GM12891 (cell line): ENCODE measurements at regions not wholly inside any gene's neighbourhood (a gene's known extent, or its start where the extent isn't known, plus 50 kb on each side); places are given as distances from the start of the nearest gene placed in this dataset.

Experiments
- POLR2A ChIP-seq: IDR thresholded peaks from 2 replicates; pipeline ENCODE4 v1.6.1; 2011; ENCODE audit warnings: low read depth, low read length, control low read depth
- POLR2AphosphoS5 ChIP-seq: IDR thresholded peaks from 2 replicates; pipeline ENCODE4 v1.6.1; 2011; ENCODE audit warnings: low read depth, low read length, control low read depth

DNA sequence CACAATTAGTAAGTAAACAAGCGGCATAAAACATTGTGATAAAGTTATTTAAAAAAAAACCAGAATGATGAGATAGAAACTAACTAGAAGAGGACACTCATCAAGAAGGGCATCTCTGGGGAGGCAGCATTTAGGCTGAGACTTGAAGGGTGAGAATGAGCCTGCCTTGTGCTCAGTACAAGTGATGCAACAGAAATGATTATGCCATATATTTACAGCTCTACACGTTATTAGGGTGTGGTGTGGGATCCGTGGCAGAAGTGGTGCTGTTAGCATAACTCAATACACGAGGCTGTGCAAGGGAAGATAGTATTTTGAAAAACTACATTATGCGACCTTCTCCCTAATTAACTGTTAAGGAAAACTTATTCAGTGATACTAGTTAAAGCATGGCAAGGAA is 178.5 kb upstream of the ATF7IP start:
- no peak for TF ChIP-seq POLR2A
- TF ChIP-seq POLR2AphosphoS5 = no peak
